Gastrocnemius medialis (tissue), 4 donors: ENCODE measurements at regions not wholly inside any gene's neighbourhood (a gene's known extent, or its start where the extent isn't known, plus 50 kb on each side); places are given as distances from the start of the nearest gene placed in this dataset.

Source experiments
- POLR2A ChIP-seq, 2 donors: fragments of 450-650 bp; IDR thresholded peaks; one replicate each; pipeline ENCODE4 v1.6.1; 2017; ENCODE audit warnings: antibody characterized with exemption in 2 of 2, mild to moderate bottlenecking in 2 of 2, moderate library complexity in 2 of 2
- TF ChIP-seq, protein P1 (sequence below), 5 experiments: fragments of 450-650 bp in 3 of 5; fragments of 200-600 bp in 2 of 5; sonication (generic) in 2 of 5; IDR thresholded peaks in 4 of 5; conservative IDR thresholded peaks in 1 of 5; 1 replicate in 4 of 5; 2 replicates in 1 of 5; pipeline ENCODE4 v1.5.1; 2016 to 2019; ENCODE audit warnings: antibody characterized with exemption in 5 of 5, mild to moderate bottlenecking in 3 of 5, moderate library complexity in 3 of 5

DNA sequence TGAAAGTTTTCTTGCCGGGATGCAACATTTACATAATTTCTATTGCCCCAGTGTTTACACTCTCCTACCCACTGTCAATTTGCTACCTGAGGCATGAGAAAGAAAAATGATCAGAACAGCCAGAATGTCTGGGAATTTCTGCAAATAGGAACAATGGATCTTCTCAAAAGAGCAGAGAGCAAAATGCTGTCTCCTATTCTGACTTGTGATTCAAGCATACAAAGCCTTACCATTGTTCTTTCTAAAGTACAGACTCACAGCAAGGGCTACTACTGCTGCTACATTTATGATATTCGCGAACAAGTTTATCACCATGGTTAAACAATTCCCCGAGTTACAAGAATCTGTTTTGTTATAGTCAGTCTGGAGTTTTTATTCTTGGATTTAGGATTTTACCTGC lies 329.9 kb upstream of the CELF2 start:
- TF ChIP-seq, protein P1, sequence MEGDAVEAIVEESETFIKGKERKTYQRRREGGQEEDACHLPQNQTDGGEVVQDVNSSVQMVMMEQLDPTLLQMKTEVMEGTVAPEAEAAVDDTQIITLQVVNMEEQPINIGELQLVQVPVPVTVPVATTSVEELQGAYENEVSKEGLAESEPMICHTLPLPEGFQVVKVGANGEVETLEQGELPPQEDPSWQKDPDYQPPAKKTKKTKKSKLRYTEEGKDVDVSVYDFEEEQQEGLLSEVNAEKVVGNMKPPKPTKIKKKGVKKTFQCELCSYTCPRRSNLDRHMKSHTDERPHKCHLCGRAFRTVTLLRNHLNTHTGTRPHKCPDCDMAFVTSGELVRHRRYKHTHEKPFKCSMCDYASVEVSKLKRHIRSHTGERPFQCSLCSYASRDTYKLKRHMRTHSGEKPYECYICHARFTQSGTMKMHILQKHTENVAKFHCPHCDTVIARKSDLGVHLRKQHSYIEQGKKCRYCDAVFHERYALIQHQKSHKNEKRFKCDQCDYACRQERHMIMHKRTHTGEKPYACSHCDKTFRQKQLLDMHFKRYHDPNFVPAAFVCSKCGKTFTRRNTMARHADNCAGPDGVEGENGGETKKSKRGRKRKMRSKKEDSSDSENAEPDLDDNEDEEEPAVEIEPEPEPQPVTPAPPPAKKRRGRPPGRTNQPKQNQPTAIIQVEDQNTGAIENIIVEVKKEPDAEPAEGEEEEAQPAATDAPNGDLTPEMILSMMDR (IDR thresholded peaks at IDR 0.05 in 4 of 5, conservative IDR thresholded peaks at IDR 0.05 in 1 of 5) = no peak
- no peak for TF ChIP-seq POLR2A (IDR thresholded peaks at IDR 0.05)
